ENCODE measurements at regions not wholly inside any gene's neighbourhood (a gene's known extent, or its start where the extent isn't known, plus 50 kb on each side); places are given as distances from the start of the nearest gene placed in this dataset.

GRCh38 chr6:141667580-141668309 lies 465.0 kb upstream of the GJE1 start:
- TF ChIP-seq CTCF (IDR thresholded peaks at IDR 0.05; ENCODE audit: low read length) = no peak
- no peak for TF ChIP-seq EZH2 (IDR thresholded peaks at IDR 0.05; ENCODE audit: borderline replicate concordance, low read length)
- Histone ChIP-seq H3K79me2 (ENCODE audit: insufficient read depth, low read length) (no peaks in the 10 kb centered on the region), H3K4me2 (ENCODE audit: low read length) (no peak overlapping the region), H3K27ac (ENCODE audit: low read depth, low read length, poor library complexity, severe bottlenecking) (no peak overlapping the region), H2AFZ (ENCODE audit: low read length) (no peak overlapping the region), H3K9me3 (ENCODE audit: low read length) (no peaks in the 10 kb centered on the region), H3K27me3 (ENCODE audit: insufficient read depth, low read length) (no peaks in the 10 kb centered on the region), H3F3A (ENCODE audit: insufficient read depth, low read length) (no peaks in the 10 kb centered on the region; the same call in 1 of the 2 replicates), H3K9me2 (ENCODE audit: low read depth, low read length) (no peaks in the 10 kb centered on the region), H4K20me1 (ENCODE audit: insufficient read depth, low read length) (no peaks in the 10 kb centered on the region), H3K9ac (ENCODE audit: low read length) (no peak overlapping the region), H3K4me1 (ENCODE audit: insufficient read depth, low read length, severe bottlenecking) (no peaks in the 10 kb centered on the region), H3K4me3 (ENCODE audit: low read depth, low read length, poor library complexity, severe bottlenecking) (no peak overlapping the region), H3K36me3 (ENCODE audit: insufficient read depth, low read length) (no peaks in the 10 kb centered on the region)

- Histone ChIP-seq H3K4me3 (ENCODE audit: low read depth, low read length, poor library complexity, severe bottlenecking) (no peak overlapping the region), H3K9ac (ENCODE audit: low read length) (no peak overlapping the region), H3K4me1 (ENCODE audit: insufficient read depth, low read length, severe bottlenecking) (no peaks in the 10 kb centered on the region)
These were observed 466.5 kb upstream of the GJE1 start for GRCh38 chr6:141666187-141666586.

GRCh38 chr6:141664744-141665143 lies 468.0 kb upstream of the GJE1 start:
- no peaks in the 10 kb centered on the region for H3K27me3 ChIP-seq (ENCODE audit: insufficient read depth, low read length)
- H3K9ac ChIP-seq (ENCODE audit: low read length) = no peak overlapping the region
- no peak overlapping the region for H3K27ac ChIP-seq (ENCODE audit: low read depth, low read length, poor library complexity, severe bottlenecking)
- no peaks in the 10 kb centered on the region for H3K79me2 ChIP-seq (ENCODE audit: insufficient read depth, low read length)
- H4K20me1 ChIP-seq (ENCODE audit: insufficient read depth, low read length) = no peaks in the 10 kb centered on the region
- H3K4me3 ChIP-seq (ENCODE audit: low read depth, low read length, poor library complexity, severe bottlenecking) = no peak overlapping the region
- no peaks in the 10 kb centered on the region for H3K9me2 ChIP-seq (ENCODE audit: low read depth, low read length)
- H3K36me3 ChIP-seq (ENCODE audit: insufficient read depth, low read length) = no peaks in the 10 kb centered on the region
- H2AFZ ChIP-seq (ENCODE audit: low read length) = no peak overlapping the region
- no peak for TF ChIP-seq CTCF (IDR thresholded peaks at IDR 0.05; ENCODE audit: low read length)
- no peak for TF ChIP-seq EZH2 (IDR thresholded peaks at IDR 0.05; ENCODE audit: borderline replicate concordance, low read length)
- H3K4me2 ChIP-seq (ENCODE audit: low read length) = no peak overlapping the region
- no peaks in the 10 kb centered on the region for H3F3A ChIP-seq (ENCODE audit: insufficient read depth, low read length)
- no peaks in the 10 kb centered on the region for H3K4me1 ChIP-seq (ENCODE audit: insufficient read depth, low read length, severe bottlenecking)
- no peaks in the 10 kb centered on the region for H3K9me3 ChIP-seq (ENCODE audit: low read length)

More at GRCh38 chr6:141666187-141666586, 466.5 kb upstream of the GJE1 start:
- H3K27ac ChIP-seq (ENCODE audit: low read depth, low read length, poor library complexity, severe bottlenecking) = no peak overlapping the region
- TF ChIP-seq CTCF (IDR thresholded peaks at IDR 0.05; ENCODE audit: low read length) (no peak), EZH2 (IDR thresholded peaks at IDR 0.05; ENCODE audit: borderline replicate concordance, low read length) (no peak)
- H3K27me3 ChIP-seq (ENCODE audit: insufficient read depth, low read length) = no peaks in the 10 kb centered on the region
- H3F3A ChIP-seq (ENCODE audit: insufficient read depth, low read length) = no peaks in the 10 kb centered on the region; the same call in 1 of the 2 replicates
- no peak overlapping the region for H2AFZ ChIP-seq (ENCODE audit: low read length)
- no peaks in the 10 kb centered on the region for H4K20me1 ChIP-seq (ENCODE audit: insufficient read depth, low read length)
- no peak overlapping the region for H3K4me2 ChIP-seq (ENCODE audit: low read length)
- no peaks in the 10 kb centered on the region for H3K9me2 ChIP-seq (ENCODE audit: low read depth, low read length)
- H3K36me3 ChIP-seq (ENCODE audit: insufficient read depth, low read length) = no peaks in the 10 kb centered on the region
- H3K79me2 ChIP-seq (ENCODE audit: insufficient read depth, low read length) = no peaks in the 10 kb centered on the region
- H3K9me3 ChIP-seq (ENCODE audit: low read length) = no peaks in the 10 kb centered on the region
